ENCODE measurements at regions not wholly inside any gene's neighbourhood (a gene's known extent, or its start where the extent isn't known, plus 50 kb on each side); places are given as distances from the start of the nearest gene placed in this dataset.
A peak's percentile ranks its signal among the peaks of the same experiment; 100 is the strongest.

DNA sequence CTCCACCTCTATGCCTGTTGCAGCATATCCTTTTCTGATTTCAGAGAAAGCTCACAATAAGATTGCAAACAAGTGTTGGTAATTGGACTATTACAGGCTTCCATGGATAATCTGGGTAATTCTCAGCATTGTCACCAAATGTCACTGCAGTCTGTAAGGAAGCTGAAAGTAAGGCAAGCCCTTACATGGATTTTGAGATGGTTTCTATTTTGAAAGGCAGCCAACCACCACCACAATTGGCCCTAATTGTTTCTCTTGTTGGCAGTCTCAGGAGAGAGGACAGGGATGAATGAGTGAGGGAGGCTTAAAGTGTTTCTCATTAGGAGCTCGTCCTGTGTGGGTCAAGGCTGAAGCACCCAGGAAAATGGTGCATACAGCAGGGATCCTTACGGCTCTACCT lies 879.9 kb downstream of the TUSC7 start:
- DNase-seq = peak; percentile 68

DNA sequence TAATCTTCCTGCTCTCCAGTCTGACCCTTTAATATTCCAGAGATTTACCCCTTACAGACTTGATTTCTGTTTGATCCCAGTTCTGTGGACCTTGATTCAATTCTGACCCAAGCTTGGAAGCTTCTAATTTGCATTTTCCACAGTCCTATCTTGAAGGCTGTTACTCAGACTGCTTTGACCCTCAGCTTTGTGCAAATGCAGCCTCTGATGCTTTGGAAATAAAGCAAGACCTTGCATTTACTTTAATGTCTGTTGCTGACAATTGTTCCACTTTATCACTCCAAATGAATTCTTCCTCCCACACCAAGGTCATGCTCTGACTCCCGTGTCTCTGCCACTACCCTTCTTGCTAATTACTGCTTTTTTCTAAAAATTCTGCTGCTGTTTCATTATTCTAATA lies 886.0 kb downstream of the TUSC7 start:
- no peak for DNase-seq

DNA sequence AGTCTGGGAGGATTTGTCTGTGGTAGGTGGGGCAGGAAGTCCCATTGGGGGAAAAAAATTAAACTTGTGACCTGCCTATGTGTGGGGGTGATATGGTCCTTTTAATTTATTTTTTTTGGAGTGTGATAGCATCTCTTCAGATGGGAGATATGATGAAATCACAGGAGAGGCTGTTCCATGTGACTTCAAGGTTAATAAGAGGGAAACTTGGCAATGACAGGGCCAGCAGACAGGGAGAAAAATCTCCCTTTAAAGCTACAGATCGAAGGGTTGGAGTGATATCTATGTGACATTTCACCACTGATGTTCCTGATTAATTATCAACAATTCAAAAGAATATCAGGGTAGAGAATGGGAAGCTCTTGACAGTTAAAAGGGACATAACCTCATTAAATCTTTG lies 886.9 kb downstream of the TUSC7 start:
- no peak for DNase-seq

DNA sequence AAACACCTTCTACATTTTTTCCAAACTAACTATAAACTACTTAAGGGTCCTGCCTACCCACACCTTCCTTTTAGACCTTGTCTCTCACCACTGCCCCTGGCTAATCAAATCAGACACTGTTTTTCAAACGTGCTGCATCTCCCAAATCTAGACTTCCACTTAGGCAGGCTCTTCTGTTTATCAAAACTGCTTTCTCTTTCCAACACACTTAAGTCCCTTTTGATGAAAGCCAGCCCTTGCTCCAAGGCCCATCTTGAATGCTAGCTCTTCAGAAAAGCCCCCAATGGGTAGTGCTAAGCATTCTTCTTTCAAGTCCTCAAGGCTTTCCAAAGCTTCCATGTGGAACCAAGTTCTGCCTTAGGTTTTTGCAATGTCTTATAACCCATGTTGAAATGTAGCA lies 888.3 kb downstream of the TUSC7 start:
- no peak for DNase-seq

DNA sequence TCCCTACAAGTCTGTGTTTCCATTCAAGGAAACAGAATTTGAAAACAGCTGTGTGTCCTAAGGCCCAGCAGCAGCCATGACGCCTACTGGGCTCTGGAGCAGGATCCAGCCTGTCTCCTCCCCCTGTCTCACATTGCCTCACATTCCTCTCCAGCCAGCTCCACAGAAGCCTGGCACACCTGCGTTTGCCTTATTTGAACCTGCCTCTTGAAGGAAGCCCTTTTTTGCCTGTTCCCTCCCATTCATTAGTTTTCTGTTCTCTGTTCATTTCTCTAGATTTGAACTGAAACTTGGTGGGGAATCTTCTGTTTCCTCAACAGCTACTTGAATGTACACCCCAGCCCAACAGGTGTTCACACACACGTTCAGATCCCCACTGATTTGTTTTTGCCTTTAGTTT lies 890.5 kb downstream of the TUSC7 start:
- DNase-seq = no peak

DNA sequence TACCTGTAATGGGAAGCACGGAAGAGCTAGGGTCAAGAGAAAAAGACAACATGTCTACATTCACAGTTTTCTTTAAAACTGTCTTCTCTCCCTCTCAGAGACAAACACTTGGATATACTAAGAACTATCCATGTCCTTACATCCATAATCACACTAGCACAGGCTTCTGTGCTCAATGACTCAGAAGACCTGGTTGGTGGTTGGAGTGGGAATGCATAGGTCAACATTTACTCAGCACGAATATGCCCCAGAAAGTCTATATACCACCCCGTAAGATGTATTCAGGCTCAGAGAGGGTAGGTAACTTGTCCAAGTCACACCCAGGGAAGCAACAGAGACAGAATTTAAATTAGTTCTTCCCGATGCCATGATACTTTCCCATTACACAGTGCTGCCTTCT lies 891.1 kb downstream of the TUSC7 start:
- no peak for DNase-seq

DNA sequence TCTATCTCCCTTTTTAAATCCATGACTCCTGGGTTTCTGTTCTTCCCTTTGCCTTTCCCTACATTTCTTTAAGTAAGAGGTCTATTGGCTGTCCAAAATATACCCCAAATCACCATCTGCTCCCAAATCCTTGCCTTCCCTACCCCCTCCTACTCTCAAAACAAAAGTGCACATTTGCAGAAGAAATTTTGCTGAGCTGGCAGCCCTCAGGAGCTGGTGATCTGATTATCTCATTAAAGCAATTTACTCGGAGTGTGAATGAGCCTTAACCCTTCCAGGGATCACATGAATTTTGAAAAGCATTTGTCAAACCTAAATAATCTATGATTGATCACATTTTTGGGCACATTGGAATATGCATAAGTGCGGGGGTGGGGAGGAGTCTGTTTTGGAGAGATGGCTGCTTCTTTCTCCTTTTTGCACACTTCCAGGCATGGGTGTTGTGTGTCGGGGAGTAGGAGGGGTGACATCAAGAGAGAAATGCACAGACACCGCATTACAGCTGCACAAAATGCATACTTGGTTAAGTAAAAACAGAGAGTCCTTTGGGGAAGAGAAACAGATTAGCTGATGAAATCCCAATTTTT lies 892.6 kb downstream of the TUSC7 start:
- DNase-seq = no peak

DNA sequence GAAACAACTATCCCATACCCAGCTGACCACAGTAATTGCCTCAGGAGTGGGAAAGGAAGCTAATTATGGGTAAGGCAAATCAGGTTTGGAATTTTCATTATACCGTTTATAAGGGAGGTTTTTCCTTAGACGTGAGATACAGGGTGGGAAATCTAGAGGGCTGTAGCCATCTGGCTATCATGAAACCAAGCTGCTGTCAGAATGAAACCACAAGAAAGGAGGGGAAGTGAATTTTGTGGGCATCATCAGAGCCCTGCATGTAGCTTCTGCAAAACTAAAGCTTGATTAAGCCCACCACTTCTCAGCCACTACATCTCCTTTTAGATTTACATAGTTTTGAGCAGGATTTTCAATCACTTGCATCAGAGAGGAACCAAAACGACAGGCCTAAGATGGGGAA lies 893.5 kb downstream of the TUSC7 start:
- DNase-seq = no peak

DNA sequence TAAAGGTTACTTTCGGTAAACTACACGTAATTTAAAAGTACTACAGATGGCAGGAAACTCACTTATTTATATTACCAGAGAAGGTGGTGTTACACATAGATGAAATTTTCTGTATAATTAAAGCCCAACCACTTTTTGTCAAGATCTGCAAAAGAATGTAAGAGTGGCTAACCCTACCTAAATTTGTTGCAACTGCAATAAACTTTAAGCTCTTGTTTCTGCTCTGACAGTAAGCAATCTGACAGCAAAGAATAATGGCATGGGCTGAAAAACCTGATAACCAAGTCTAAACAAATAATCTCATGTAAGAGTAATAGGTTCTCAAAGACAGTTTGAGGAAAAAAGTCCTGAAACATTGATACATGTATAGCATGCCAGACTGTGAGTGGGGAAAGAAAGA lies 897.3 kb downstream of the TUSC7 start:
- no peak for DNase-seq

DNA sequence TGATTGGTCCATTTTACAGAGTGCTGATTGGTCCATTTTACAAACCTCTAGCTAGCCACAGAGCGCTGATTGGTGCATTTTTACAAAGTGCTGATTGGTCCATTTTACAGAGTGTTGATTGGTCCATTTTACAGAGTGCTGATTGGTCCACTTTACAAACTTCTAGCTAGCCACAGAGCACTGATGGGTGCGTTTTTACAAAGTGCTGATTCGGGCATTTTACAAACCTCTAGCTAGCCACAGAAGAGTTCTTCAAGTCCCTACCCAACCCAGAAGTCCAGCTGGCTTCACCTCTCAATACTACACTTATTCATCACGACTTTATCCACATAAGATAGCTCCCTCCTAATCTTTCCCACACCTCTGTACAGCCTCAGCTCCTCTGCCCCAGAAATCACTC lies 899.8 kb downstream of the TUSC7 start:
- DNase-seq = no peak

DNA sequence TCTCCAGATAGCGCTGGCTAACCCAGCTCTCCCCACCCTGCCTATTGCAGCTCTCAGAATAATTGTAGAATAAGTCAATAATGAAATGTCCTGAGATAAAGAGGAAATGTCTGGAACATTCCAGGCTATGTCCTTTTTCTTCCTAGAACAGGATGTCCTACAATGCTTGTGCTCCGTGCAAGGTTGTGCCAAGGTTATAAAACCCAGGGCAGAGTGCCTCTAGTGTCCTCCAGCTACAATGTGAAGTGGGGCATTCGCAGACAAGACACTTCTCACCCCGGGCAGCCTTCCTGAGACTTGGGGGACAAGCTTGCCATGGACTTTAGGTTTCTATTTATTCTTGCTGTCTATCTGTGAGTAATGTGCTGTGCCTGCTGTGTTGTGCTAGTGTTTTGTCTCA lies 900.6 kb downstream of the TUSC7 start:
- DNase-seq = no peak

DNA sequence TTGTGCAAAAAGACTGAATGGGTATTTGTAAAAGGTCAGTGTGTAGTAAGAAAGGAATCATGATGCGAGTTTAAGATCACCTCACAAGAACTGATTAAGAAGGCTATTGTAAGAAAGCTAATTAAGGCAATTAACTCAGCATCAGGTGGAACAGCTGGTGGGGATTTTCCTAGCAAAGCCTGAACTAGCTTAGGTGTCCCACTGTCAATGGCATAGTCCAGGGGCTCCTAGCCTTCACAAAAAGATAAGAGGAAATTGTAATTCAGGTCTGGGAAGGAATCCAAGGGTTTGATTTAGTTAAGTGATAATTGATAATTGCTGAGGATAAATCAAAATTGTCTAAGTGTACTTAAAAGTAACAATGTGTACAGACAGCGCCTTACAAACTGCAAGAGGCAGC lies 901.6 kb downstream of the TUSC7 start:
- DNase-seq = no peak

DNA sequence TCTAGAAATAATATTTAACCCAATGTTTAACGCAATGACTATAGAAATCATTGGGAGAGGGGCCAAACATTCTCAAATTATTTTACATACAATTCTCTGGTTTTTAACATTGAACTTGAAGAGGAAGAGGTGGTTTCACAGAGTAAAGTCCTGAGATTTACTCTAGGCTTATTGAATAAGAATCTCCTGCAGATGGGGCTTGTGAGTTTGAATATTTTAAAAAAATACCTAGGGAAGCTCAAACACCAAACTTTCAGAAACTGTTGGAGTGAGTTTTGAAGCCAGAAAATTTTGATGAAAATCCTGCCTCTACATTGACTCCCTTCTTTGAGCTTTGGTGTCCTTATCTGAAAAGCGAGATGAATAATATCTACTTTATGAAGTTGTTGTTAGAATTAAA lies 906.6 kb downstream of the TUSC7 start:
- no peak for DNase-seq

DNA sequence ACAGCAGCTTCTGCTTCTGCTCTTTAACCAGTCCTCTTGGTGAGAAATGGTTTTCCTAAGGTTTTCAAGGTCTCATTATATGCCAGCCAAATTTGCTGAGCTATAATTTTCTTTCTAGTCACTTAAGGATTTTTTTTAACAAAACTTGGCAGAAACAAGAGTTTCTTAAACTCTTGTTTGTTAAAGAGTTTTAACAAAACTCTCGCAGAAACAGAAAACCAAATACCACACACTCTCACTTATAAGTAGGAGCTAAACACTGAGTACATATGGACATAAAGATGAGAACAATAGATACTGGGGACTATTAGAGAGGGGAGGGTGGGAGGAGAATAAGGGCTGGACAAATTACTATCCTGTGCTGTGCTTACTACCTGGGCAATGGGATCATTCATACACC lies 908.3 kb downstream of the TUSC7 start:
- no peak for DNase-seq

DNA sequence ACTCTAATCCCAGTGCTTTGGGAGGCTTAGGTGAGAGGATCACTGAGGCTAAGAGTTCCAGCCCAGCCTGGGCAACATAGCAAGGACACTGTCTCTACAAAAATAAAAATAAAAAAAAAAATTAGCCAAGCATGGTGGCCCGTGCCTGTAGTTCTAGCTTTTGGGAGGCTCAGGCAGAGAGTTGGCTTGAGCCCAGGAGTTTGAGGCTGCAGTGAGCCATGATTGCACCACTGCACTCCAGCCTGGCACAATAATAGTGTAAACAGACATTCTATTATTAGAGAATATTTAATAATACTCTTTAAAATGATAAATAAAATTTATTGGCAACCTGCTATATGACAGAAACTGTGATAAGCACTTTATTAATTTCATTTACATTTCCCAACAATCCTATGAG lies 908.9 kb downstream of the TUSC7 start:
- DNase-seq = no peak

DNA sequence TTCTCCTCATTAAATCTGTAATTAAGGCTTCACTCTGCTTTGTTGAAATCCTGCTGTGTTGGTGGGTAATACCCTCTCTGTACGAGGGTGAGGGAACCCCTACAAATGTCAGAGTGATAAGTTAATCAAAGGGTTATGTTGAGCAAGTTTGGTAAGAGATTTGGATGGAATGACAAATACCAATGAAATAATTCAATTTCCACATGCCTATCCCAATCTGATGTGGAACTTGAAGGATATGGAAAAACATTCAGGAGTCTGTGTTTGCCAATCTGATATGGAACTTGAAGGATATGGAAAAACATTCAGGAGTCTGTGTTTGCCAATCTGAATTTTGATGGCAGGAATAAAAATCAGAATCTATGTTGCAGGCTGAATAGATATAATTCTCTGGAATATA lies 910.2 kb downstream of the TUSC7 start:
- no peak for DNase-seq

DNA sequence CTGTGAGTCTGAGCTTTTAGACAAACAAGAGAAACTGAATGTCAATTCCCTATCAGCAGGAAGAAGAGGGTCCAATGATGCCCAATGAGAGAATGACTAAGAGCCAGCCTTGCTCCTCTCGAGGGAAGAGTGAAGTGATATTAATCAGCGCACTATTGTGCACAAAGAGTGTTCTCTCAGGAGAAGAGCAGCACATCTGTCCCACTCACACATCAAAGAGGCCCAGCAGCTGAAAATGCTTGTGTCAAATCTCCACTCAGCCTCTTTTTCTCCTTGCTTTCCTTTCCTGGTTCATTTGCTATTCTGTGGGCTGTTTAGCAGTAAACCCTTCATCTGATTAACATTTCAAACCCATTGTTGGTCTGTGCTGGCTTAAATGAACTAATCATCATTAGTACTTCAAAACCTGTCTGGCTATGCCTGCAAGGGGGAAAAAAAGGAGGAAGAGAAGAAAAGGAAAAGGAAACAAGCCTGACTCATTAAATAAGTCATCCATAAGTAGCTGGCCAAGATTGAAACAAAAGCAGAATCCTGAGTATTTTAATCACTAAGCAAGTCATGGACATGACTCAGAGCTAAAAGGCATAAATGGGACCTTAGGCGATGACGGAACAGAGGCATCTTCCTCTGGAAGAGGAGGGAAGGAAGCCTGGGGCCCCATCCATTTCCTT lies 912.7 kb downstream of the TUSC7 start:
- DNase-seq = no peak

DNA sequence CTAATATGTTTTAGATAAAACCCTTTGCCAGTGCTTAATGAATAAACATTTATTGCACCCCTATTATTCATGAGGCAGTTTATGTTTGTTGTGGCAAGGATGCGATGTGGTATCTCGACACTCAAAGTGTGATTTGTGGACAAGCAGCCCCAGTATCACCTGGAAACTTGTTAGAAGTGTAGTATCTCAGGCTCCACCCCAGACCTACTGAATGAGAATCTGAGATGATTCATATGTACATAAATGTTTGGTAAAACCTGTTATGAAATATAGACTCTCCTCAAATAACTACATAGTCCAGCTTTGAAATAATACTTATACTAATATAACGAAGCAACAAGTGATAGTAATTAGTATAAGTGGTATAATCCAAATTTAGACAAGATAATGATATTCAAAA lies 914.8 kb downstream of the TUSC7 start:
- DNase-seq = no peak

DNA sequence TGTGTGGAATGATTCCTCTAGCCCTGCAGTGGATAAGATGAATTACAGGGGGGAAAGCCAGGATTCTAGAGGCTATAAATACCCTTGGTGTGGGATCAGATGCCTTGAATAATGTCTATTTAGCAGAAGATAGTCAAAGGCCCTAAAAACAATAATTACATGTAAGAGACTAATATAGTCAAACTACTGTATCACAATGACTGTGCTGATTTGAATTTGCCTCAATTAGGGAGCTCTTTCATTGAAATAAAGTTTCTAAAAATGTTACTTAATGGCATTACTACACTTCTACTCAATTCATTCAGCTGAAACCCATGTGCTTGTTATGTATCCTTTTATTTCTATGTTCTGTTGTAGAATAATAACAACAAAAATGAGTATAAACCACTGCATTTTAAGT lies 915.6 kb downstream of the TUSC7 start:
- no peak for DNase-seq

DNA sequence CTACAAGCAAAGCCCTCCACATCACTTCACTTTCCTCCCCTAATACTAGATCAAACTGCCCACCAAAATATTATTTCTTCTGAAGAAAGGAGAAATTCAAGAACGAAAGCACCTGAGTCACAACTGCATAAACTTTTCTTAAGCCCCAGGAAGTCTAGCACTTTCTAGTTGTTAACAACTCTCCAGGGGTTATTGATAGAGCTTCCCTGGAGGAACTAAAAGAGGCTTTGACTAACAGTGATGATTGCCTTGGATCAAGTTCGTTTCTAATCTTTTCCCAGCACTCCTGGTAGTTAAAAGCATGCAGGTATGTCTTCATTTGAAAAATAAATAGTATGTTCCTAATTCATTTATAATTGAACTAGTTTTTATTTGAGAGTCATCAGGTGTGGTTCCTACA lies 917.0 kb downstream of the TUSC7 start:
- DNase-seq = no peak

DNA sequence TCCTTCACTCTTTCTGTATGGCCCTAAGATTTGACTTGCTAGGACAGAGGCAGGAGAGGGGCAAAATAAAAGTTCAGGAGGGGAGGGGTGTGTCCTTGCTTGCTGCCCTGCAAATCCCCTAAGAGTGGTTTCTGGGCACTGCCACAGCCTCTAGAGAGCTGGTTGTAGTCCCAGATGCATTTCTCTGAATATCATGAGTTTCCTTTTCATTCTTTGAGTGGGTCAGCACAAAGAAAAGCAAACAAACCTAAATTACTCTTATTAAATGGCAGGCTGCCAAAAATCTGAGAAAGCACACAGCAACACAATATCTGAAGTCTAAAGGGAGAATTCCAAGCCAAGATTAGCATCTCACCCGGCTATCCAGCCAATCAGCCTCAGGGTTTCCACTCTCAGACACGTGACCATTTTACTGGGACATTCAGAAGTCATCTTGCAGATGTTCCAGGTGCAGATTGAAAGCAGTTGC lies 919.3 kb downstream of the TUSC7 start:
- DNase-seq = peak; percentile 79

DNA sequence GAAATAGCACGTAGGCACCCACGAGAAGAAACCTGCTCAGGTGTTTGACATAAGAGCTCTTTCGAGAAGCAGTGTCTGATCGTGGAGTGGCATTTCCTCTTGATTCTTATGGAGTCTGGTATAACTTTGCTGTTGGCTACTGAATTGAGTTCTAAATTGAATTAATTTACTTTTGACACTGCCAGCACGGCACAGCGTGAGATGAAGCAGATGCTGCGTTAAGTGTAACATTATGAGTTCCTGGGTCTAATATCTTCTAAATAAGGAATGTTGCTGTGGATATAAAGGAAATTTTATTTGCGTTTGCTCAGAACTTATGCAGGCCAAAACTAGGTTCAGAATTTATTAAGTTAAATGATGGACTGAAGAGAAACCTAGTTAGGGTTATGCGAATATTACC lies 919.9 kb downstream of the TUSC7 start:
- DNase-seq = no peak

DNA sequence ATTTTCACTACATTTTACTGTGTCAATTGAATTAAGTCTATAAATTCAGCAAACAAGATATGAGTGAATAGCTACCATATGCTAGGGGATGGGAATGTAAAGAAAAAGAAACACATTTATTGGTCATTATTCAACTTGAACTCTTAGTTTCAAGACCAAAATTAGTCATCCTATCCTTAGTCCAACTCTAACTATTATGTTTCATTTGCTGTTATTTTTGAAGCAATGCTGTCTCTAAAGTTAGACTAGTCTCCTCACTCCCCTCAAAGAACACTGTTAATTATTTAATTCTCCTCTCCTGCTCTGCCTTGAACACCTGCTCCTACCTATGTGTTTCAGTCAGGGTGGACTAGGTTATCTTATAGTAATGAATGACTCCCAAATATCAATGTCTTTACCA lies 920.9 kb downstream of the TUSC7 start:
- no peak for DNase-seq

DNA sequence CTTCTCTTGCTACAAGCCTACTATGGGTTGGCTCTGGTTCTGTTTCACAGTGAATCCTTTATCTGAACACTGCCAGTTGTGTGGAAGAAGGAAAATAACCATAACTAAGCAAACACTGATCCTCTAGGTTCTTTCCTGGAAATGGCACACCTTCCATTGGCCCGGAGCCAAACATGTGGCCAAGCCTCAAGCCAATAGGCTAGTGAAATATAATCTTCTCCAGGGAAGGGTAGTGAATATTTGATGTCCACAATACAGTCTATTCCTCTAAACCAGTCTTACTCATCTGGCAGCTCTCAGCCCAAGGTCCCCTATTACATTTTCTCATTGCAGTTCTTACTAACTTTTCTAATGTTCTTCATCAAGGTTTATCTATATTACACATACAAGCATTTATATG lies 921.3 kb downstream of the TUSC7 start:
- peak; percentile 76 for DNase-seq

DNA sequence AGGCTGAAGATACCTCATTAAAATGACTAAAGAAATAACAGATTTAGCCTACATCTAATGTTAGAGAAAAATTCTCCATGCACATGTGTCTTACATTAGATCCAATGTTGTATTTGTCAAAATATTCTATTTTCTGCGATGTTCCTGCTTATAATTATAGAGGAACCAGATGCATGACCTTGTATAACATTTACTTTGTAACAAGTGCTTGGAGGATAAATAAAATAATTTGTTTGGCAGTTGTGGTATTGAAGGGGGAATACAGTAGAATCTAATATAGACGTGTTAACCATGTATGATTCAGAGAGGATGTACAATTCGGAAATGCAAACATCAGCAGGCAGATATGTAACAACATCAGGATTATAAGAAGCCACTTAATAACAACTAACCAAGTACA lies 922.2 kb downstream of the TUSC7 start:
- no peak for DNase-seq

All from NCI-H2029 (cell line).